ENCODE measurements at regions not wholly inside any gene's neighbourhood (a gene's known extent, or its start where the extent isn't known, plus 50 kb on each side); places are given as distances from the start of the nearest gene placed in this dataset.

DNA sequence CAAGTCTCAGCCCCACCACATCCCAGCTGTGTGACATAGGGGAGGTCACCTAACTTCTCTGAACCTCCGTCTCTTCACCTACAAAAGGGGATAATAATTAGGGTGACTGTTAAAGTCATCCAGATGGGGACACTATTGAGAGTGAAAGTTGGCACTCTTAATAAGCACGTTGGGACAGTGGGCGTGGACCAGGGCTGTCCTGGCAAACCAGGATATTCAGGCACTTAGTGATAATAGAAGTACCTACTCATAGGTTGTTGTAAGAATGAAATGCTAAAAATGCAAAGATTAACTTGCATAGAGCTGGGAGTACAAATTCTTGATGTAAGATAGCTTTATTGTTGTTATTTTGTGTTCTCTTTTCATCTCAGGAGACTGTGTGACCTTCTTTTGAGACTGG lies 177.9 kb downstream of the MELK start:
- TF ChIP-seq POLR2A (IDR thresholded peaks at IDR 0.05; ENCODE audit: low read depth, low read length) = no peak
- no peak for TF ChIP-seq TAF1 (IDR thresholded peaks at IDR 0.05; ENCODE audit: low read depth, low read length)
- no peak for TF ChIP-seq POLR2AphosphoS5 (IDR thresholded peaks at IDR 0.05; ENCODE audit: low read depth, low read length)
- no peak for TF ChIP-seq POU2F2 (IDR thresholded peaks at IDR 0.05; ENCODE audit: low read depth, low read length)
- no peak for TF ChIP-seq SPI1 (IDR thresholded peaks at IDR 0.05; ENCODE audit: low read depth, low read length)
- TF ChIP-seq PAX5 (IDR thresholded peaks at IDR 0.05; ENCODE audit: insufficient read depth, low read length, severe bottlenecking) = no peak

Measured in GM12891 (cell line).